ENCODE measurements at regions not wholly inside any gene's neighbourhood (a gene's known extent, or its start where the extent isn't known, plus 50 kb on each side); places are given as distances from the start of the nearest gene placed in this dataset.

GRCh38 chr5:155276231-155276630 lies 262.7 kb downstream of the KIF4B start:
- no peak for TF ChIP-seq CTCF (IDR thresholded peaks at IDR 0.05; ENCODE audit: borderline replicate concordance, insufficient read depth, low read depth, low read length)
- no peak overlapping the region for H3K4me3 ChIP-seq (ENCODE audit: low read depth, low read length)

DNA sequence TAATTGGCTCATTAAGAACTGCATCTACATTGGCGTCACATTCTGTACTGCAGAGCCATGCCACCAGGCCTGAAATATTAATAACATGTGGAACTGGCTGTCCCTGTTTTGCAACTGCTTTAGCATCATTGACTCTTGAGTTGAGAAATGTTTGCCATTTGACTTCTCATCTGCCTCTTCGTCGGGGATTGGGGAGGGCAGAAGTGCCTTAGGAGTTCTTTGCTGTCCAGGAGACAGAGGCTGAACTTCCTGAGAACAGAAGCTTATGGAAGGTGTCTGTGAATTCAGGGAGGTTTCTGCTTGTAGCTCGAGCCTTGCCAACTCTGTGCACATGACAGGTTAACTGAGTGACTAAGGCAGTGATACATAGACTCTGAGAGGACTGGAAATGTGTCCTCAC lies 265.0 kb downstream of the KIF4B start:
- no peak for TF ChIP-seq CTCF (IDR thresholded peaks at IDR 0.05; ENCODE audit: borderline replicate concordance, insufficient read depth, low read depth, low read length)
- H3K4me3 ChIP-seq (ENCODE audit: low read depth, low read length), result no peak overlapping the region

DNA sequence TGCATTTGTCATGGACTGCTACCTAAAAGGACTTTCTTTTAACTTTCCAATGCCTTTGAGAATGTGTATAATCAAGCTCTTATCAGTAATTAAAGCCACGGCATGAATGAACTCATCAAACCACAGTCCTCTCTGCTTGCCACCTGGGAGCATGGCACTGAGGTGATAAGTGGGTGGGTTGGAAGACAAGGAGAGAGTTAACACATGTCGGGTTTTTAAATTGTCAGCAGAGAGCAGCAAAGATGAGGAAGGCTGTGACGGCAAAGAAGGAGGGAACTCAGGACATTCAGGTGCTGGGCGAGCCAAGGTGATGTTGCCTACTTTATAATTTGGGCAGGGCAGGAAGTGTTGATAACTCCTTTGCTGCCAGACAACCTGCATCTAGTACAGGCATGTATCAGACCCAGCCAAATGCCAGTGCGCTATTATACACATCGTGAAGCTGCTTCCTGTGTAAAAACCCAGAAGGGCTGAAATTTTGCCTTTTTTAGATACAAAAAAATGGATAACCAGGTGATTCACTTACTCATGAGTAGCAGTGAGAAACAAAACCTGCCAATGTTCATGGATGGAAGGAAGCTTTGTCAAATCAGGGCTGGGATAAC lies 269.1 kb downstream of the KIF4B start:
- no peak overlapping the region for H3K4me3 ChIP-seq (ENCODE audit: low read depth, low read length)
- TF ChIP-seq CTCF (IDR thresholded peaks at IDR 0.05; ENCODE audit: borderline replicate concordance, insufficient read depth, low read depth, low read length), result no peak

- H3K4me3 ChIP-seq (ENCODE audit: low read depth, low read length), result no peak overlapping the region
- no peak for TF ChIP-seq CTCF (IDR thresholded peaks at IDR 0.05; ENCODE audit: borderline replicate concordance, insufficient read depth, low read depth, low read length)
These were observed 272.2 kb downstream of the KIF4B start for GRCh38 chr5:155285706-155286105.

- TF ChIP-seq CTCF (IDR thresholded peaks at IDR 0.05; ENCODE audit: borderline replicate concordance, insufficient read depth, low read depth, low read length), result no peak
- H3K4me3 ChIP-seq (ENCODE audit: low read depth, low read length), result no peak overlapping the region
These were observed 277.4 kb downstream of the KIF4B start for GRCh38 chr5:155290937-155291336.

- no peak for TF ChIP-seq CTCF (IDR thresholded peaks at IDR 0.05; ENCODE audit: borderline replicate concordance, insufficient read depth, low read depth, low read length)
These were observed 280.1 kb downstream of the KIF4B start for GRCh38 chr5:155293605-155294178.

DNA sequence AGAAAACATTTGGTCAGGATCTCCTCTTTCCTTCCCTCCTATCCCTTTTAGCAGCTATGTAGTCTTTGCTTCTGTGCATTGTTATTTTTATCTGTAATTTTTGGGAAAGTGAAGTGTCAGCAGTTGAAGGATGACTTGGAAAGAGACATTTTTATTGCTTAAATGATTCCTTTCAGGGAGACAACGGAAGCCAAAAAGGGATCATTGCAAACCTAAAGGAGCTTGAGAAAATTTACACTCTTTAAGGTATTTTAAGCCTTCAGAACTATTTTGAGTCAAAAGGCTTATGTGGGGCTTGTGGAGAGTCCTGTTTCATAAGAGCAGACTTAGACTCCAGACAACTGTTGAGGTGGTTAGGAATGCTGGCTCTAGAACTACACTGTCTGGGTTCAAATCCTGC lies 281.6 kb downstream of the KIF4B start:
- no peak overlapping the region for H3K4me3 ChIP-seq (ENCODE audit: low read depth, low read length)
- no peak for TF ChIP-seq CTCF (IDR thresholded peaks at IDR 0.05; ENCODE audit: borderline replicate concordance, insufficient read depth, low read depth, low read length)

More at GRCh38 chr5:155293605-155294178, 280.1 kb downstream of the KIF4B start:
- H3K4me3 ChIP-seq (ENCODE audit: low read depth, low read length), result no peak overlapping the region

All from GM12875 (cell line).